Loucy (cell line): ENCODE measurements at regions not wholly inside any gene's neighbourhood (a gene's known extent, or its start where the extent isn't known, plus 50 kb on each side); places are given as distances from the start of the nearest gene placed in this dataset.
A peak's percentile ranks its signal among the peaks of the same experiment; 100 is the strongest.

ENCODE experiments used
- H2AFZ ChIP-seq: fragments of 200-600 bp; sonication (generic); 2 replicates; pipeline ENCODE4 v1.6.0; 2016; ENCODE audit warnings: antibody characterized with exemption, mild to moderate bottlenecking, low read length, moderate library complexity
- H3F3A ChIP-seq: fragments of 200-600 bp; 2 replicates; pipeline ENCODE4 v1.6.0; 2016; ENCODE audit warnings: antibody characterized with exemption, low read depth, mild to moderate bottlenecking
- H3K27me3 ChIP-seq: fragments of 200-600 bp; sonication (generic); 2 replicates; pipeline ENCODE4 v1.6.1; 2014; ENCODE audit warnings: low read length, mild to moderate bottlenecking; ENCODE audit not compliant: insufficient read depth, poor library complexity, severe bottlenecking
- H3K36me3 ChIP-seq: fragments of 200-600 bp; sonication (generic); 2 replicates; pipeline ENCODE4 v1.6.1; 2016; ENCODE audit warnings: low read length; ENCODE audit not compliant: insufficient read depth
- H3K4me1 ChIP-seq: fragments of 200-600 bp; sonication (generic); 2 replicates; pipeline ENCODE4 v1.5.1; 2014; ENCODE audit warnings: low read length, mild to moderate bottlenecking; ENCODE audit not compliant: insufficient read depth, poor library complexity, severe bottlenecking
- H3K4me2 ChIP-seq: fragments of 200-600 bp; sonication (generic); 2 replicates; pipeline ENCODE4 v1.6.0; 2014; ENCODE audit warnings: antibody characterized with exemption, low read length, low read depth, mild to moderate bottlenecking; ENCODE audit not compliant: poor library complexity, severe bottlenecking
- H3K4me3 ChIP-seq: fragments of 200-600 bp; sonication (generic); 2 replicates; pipeline ENCODE4 v1.5.1; 2014; ENCODE audit warnings: low read length, mild to moderate bottlenecking, mixed read lengths; ENCODE audit not compliant: poor library complexity, severe bottlenecking
- H3K79me2 ChIP-seq: fragments of 200-600 bp; sonication (generic); 2 replicates; pipeline ENCODE4 v1.6.1; 2014; ENCODE audit warnings: low read length; ENCODE audit not compliant: insufficient read depth
- H3K9ac ChIP-seq: fragments of 200-600 bp; sonication (generic); 2 replicates; pipeline ENCODE4 v1.6.0; 2014; ENCODE audit warnings: mild to moderate bottlenecking, low read depth, low read length, moderate library complexity; ENCODE audit not compliant: poor library complexity, severe bottlenecking
- H3K9me2 ChIP-seq: fragments of 200-600 bp; sonication (generic); replicated peaks from 2 replicates; pipeline ENCODE4 v1.6.1; 2016; ENCODE audit warnings: low read depth, low read length, mixed read lengths
- H3K9me3 ChIP-seq: fragments of 200-600 bp; sonication (generic); 2 replicates; pipeline ENCODE4 v1.6.1; 2014; ENCODE audit warnings: mild to moderate bottlenecking, antibody characterized with exemption, low read length, low read depth; ENCODE audit not compliant: insufficient read depth
- H4K20me1 ChIP-seq: fragments of 200-600 bp; sonication (generic); 2 replicates; pipeline ENCODE4 v1.6.0; 2014; ENCODE audit warnings: antibody characterized with exemption, low read length, mild to moderate bottlenecking; ENCODE audit not compliant: insufficient read depth, poor library complexity, severe bottlenecking
- EZH2phosphoT487 ChIP-seq: fragments of 200-600 bp; IDR thresholded peaks from 2 replicates; pipeline ENCODE4 v1.6.1; 2018; ENCODE audit warnings: antibody characterized with exemption, mild to moderate bottlenecking, moderate library complexity, borderline replicate concordance
- TF ChIP-seq, protein P1 (sequence below): fragments of 200-600 bp; sonication (generic); conservative IDR thresholded peaks from 2 replicates; pipeline ENCODE4 v1.5.1; 2014; ENCODE audit warnings: mild to moderate bottlenecking, antibody characterized with exemption, low read length

DNA sequence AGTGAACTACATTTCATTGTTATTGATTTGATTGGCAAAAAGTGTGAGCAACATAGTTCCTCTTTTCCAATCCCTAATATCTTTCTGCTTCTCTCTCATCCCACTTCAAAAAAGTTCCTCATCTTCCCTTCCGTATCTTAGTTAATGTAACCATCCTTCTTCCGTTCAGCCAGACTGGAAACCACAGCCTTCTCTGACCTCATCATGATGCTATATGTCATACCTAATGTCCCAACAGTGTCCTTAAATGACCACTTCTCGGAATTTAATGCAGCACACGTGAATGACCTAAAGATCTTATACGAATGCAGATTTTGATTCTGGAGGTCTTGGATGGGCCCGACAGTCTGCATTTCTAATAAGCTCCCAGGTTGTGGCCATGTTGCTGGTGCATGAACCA is 320.3 kb upstream of the SATB1 start:
- H3K9me3 ChIP-seq, result no peaks in the 10 kb centered on the region
- no peaks in the 10 kb centered on the region for H3K27me3 ChIP-seq
- peaks cover 18% of the 10 kb centered on the region for H3K4me1 ChIP-seq
- H3K4me3 ChIP-seq, result no peak overlapping the region
- no peaks in the 10 kb centered on the region for H3K36me3 ChIP-seq
- no peaks in the 10 kb centered on the region for H3K9me2 ChIP-seq
- no peaks in the 10 kb centered on the region for H4K20me1 ChIP-seq
- no peak overlapping the region for H3K4me2 ChIP-seq
- H3K9ac ChIP-seq, result no peak overlapping the region
- no peak for TF ChIP-seq EZH2phosphoT487
- TF ChIP-seq, protein P1, sequence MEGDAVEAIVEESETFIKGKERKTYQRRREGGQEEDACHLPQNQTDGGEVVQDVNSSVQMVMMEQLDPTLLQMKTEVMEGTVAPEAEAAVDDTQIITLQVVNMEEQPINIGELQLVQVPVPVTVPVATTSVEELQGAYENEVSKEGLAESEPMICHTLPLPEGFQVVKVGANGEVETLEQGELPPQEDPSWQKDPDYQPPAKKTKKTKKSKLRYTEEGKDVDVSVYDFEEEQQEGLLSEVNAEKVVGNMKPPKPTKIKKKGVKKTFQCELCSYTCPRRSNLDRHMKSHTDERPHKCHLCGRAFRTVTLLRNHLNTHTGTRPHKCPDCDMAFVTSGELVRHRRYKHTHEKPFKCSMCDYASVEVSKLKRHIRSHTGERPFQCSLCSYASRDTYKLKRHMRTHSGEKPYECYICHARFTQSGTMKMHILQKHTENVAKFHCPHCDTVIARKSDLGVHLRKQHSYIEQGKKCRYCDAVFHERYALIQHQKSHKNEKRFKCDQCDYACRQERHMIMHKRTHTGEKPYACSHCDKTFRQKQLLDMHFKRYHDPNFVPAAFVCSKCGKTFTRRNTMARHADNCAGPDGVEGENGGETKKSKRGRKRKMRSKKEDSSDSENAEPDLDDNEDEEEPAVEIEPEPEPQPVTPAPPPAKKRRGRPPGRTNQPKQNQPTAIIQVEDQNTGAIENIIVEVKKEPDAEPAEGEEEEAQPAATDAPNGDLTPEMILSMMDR, result no peak
- H2AFZ ChIP-seq, result no peak overlapping the region
- no peaks in the 10 kb centered on the region for H3K79me2 ChIP-seq
- no peaks in the 10 kb centered on the region for H3F3A ChIP-seq

DNA sequence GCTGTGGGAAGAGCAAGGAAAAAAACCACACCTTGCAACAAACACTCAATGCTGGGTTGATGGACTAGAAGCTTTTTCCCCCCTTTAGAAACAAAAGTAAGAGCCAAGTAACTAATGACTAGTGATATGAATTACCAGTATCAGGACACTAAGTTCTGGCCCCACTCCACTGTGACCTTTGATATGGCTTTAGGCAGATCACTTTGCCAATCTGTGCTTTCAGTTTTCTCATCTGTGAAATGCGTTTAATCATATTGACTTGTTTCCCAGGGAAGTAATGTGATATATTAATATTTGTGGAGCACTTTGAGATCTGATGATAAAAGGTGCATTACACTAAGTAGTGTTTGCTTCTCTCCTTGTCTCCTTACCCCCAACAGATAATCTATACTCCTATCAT is 319.3 kb upstream of the SATB1 start:
- Histone ChIP-seq H3K4me2 (no peak overlapping the region), H3K27me3 (no peaks in the 10 kb centered on the region), H3K4me3 (no peak overlapping the region), H3K9me2 (no peaks in the 10 kb centered on the region), H4K20me1 (no peaks in the 10 kb centered on the region), H3F3A (no peaks in the 10 kb centered on the region), H3K9me3 (no peaks in the 10 kb centered on the region), H3K36me3 (no peaks in the 10 kb centered on the region), H2AFZ (peak overlapping the region; percentile 26; the same call in 1 of the 2 replicates), H3K4me1 (peaks cover 21% of the 10 kb centered on the region), H3K79me2 (no peaks in the 10 kb centered on the region), H3K9ac (no peak overlapping the region)
- TF ChIP-seq EZH2phosphoT487, result no peak
- TF ChIP-seq, protein P1, result no peak

DNA sequence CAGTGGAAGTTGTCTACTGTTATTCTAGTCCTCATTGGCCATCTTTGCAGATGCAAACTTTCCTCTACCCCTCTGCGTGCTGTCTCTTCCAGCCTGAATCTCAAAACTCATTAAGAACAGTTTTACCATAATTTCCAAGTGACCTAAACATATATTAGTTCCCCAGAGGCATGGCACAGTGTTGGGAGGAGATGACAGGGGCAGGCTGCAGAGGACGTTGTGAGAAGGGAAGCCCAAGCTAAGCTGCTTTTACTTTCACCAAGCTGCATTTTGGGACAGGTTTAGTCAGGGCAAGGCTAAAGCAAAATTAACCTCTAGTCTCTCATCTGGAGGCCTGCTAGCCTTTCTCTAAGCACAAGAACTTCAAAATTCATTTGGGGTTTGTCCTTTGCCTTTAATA is 318.6 kb upstream of the SATB1 start:
- H3K9ac ChIP-seq, result no peak overlapping the region
- no peaks in the 10 kb centered on the region for H3K27me3 ChIP-seq
- no peaks in the 10 kb centered on the region for H3K79me2 ChIP-seq
- H3K9me2 ChIP-seq, result no peaks in the 10 kb centered on the region
- no peaks in the 10 kb centered on the region for H3F3A ChIP-seq
- H3K36me3 ChIP-seq, result no peaks in the 10 kb centered on the region
- H2AFZ ChIP-seq, result peak overlapping the region; percentile 26; the same call in 1 of the 2 replicates
- H3K4me3 ChIP-seq, result no peak overlapping the region
- TF ChIP-seq, protein P1, result no peak
- no peak for TF ChIP-seq EZH2phosphoT487
- no peak overlapping the region for H3K4me2 ChIP-seq
- no peaks in the 10 kb centered on the region for H3K9me3 ChIP-seq
- no peaks in the 10 kb centered on the region for H4K20me1 ChIP-seq
- peaks cover 21% of the 10 kb centered on the region for H3K4me1 ChIP-seq
